ENCODE measurements at regions not wholly inside any gene's neighbourhood (a gene's known extent, or its start where the extent isn't known, plus 50 kb on each side); places are given as distances from the start of the nearest gene placed in this dataset.

GRCh38 chr10:42475168-42476098 is 162.9 kb downstream of the ZNF33B start:
- TF ChIP-seq CTCF (conservative IDR thresholded peaks at IDR 0.05) (no peak), EZH2 (IDR thresholded peaks at IDR 0.05; ENCODE audit: low read depth) (no peak)

All from PC-9 (cell line).